Fibroblast of the aortic adventitia (primary cell): ENCODE measurements at regions not wholly inside any gene's neighbourhood (a gene's known extent, or its start where the extent isn't known, plus 50 kb on each side); places are given as distances from the start of the nearest gene placed in this dataset.

ENCODE experiments used
- DNase-seq: peaks from one replicate; pipeline ENCODE4 v3.0.0-alpha.2; 2010; ENCODE audit warnings: low read depth
- H3K4me3 ChIP-seq: 2 replicates; pipeline ENCODE4 v1.5.1; 2011; ENCODE audit warnings: low read depth, mild to moderate bottlenecking, control low read depth, low read length, moderate library complexity
- TF ChIP-seq, protein P1 (sequence below): IDR thresholded peaks from 2 replicates; pipeline ENCODE4 v1.5.1; 2011; ENCODE audit warnings: mild to moderate bottlenecking, low read length, control low read depth, inconsistent platforms; ENCODE audit not compliant: insufficient read depth

DNA sequence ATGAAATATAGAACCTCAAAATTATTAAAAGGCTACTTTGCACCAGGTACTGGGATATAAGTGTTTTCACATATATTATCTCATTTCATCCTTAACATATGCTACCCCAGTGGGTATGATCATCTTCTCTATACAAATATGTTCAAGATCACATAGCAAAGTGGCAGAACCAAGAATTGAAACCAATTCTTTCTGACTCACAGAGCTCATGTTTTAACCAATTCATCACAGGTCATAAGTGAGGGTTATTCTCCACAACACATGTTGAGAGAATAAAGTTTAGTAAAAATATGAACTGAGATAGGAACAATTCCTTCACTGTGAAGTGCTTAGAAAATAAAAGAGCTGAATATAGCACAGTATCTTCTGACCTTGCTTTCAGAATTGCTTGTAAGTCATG lies 442.9 kb upstream of the RASGEF1B start:
- H3K4me3 ChIP-seq = no peak overlapping the region
- TF ChIP-seq, protein P1, sequence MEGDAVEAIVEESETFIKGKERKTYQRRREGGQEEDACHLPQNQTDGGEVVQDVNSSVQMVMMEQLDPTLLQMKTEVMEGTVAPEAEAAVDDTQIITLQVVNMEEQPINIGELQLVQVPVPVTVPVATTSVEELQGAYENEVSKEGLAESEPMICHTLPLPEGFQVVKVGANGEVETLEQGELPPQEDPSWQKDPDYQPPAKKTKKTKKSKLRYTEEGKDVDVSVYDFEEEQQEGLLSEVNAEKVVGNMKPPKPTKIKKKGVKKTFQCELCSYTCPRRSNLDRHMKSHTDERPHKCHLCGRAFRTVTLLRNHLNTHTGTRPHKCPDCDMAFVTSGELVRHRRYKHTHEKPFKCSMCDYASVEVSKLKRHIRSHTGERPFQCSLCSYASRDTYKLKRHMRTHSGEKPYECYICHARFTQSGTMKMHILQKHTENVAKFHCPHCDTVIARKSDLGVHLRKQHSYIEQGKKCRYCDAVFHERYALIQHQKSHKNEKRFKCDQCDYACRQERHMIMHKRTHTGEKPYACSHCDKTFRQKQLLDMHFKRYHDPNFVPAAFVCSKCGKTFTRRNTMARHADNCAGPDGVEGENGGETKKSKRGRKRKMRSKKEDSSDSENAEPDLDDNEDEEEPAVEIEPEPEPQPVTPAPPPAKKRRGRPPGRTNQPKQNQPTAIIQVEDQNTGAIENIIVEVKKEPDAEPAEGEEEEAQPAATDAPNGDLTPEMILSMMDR = no peak
- DNase-seq = no peak

DNA sequence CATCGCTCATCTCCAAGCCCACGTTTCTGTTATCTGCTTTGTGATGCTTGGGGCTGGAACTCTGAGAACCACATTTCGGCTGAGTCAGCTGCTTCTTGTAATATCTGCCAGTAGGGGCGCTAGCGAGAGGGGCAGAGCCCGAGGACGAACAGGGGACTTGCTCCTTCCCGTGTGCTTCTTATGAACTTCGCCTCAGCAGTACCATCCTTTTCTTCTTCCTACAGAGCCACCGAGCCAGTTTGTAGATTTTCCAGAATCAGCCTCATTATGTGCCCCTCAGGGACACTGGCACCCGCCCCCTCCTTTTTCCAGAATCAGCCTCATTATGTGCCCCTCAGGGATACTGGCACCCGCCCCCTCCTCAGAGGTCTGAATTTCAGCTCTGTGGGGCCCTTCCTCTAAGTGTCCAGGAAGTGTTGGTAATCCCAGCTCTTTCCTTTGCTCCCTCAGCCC lies 441.7 kb upstream of the RASGEF1B start:
- no peak overlapping the region for H3K4me3 ChIP-seq
- DNase-seq = peak; percentile 32
- TF ChIP-seq, protein P1 = peak; percentile 55

DNA sequence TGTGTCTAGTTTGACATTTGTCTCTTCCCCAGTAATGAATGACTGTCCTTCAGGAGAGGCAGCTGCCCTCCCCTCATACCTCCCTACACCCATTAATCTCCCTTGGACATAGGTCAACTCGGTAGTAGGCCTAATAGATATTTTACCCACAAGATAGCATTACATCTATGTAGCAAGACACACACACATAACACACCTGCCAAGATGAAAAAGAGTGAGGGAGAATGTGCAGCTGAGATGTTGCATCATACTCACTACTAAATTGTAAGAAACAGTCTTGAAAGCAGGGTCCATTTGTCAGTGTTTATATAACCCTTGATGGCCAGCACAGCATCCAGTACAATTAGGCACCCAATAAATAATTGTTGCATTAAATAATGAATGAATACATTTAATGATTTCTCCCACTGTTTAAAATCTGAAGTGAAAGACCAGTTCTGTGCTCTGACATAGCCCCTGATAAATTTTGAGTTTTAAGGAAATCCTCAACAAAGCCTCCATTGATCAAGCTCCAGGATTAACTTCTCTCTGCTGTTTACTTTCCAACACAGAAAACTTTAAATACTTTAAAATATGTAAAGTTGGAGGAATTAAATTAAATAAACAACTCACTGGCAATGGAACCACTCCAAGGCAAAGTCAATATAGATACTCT lies 440.8 kb upstream of the RASGEF1B start:
- H3K4me3 ChIP-seq = no peak overlapping the region
- TF ChIP-seq, protein P1 = no peak
- no peak for DNase-seq

DNA sequence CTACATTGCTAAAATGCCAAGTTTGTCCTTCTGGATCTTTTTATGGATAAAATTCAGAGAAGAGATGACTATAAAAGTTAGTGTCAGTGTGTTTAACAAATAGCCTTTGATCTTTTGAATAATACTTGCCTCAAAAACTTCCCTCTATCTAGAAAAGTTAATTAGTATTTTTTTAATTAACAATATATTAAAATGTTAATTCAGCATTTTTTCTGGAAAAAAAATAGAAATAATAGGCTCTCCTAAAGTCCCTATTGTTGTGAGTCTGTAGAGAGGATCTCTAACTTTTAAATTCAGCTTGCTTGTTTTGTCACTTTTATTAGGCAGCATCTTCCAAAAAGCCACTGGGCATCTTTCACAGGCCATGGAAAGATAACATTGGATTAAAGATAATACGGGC lies 435.2 kb upstream of the RASGEF1B start:
- no peak overlapping the region for H3K4me3 ChIP-seq
- TF ChIP-seq, protein P1 = no peak
- DNase-seq = no peak

DNA sequence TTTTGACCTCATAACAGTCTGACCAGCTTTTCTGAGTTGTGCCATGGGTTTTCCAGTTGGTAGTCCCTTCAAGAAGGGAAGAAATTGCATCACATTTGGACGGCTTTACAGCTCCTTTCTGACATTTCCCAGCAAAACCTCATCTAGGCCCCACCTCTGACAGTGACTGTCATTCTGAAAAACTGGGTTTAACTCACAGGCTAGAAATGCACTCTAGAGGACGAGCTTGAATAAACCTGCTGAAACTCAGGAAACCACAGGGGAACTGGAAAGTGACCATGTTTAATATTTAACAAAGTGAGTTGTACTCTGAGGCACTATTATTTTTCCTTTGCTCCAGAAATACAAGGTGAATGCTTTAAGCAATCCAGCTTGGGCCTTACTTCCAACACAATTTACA lies 434.3 kb upstream of the RASGEF1B start:
- TF ChIP-seq, protein P1 = no peak
- H3K4me3 ChIP-seq = no peak overlapping the region
- DNase-seq = no peak

DNA sequence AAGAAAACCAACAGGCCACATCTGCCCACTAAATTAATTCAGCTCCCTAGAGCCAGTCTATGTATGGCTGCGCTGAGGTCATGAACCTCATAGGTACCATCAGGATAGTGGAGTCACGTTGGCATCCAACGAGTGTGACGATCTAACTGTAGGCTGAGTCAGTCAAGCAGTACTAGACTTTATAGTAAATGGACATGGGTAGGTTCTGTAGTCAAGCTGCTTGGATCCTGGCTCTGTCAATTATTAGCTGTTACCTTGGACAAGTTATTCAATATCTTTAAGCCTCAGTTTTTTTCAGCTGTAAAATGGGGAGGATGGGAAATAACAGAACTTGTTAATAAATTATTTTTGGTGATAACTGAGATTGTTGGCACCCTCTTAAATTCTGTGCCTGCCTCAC lies 432.4 kb upstream of the RASGEF1B start:
- TF ChIP-seq, protein P1 = no peak
- H3K4me3 ChIP-seq = no peak overlapping the region
- no peak for DNase-seq

DNA sequence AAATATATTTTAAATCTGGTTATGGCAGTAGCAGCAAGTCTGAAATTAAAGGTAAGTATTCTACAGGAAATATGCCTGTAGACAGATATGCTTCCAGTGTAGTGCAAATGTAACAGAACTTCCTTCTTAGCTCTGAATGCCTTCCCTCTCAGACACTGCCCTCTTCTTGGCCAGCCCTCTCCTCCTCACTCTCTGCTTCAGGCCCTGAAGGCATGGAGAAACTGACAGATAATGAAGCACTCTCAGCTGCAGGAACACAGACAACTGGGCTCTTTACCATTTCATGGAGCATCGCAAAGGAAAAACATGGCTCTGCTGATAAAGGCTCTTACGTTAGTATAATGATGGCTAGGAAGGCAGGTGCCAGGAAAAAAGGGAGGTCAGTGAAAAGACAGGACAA lies 431.5 kb upstream of the RASGEF1B start:
- TF ChIP-seq, protein P1 = no peak
- no peak overlapping the region for H3K4me3 ChIP-seq
- DNase-seq = no peak
